Loucy (cell line): ENCODE measurements at regions not wholly inside any gene's neighbourhood (a gene's known extent, or its start where the extent isn't known, plus 50 kb on each side); places are given as distances from the start of the nearest gene placed in this dataset.

Experiments
- EZH2phosphoT487 ChIP-seq: fragments of 200-600 bp; IDR thresholded peaks from 2 replicates; pipeline ENCODE4 v1.6.1; 2018; ENCODE audit warnings: antibody characterized with exemption, mild to moderate bottlenecking, moderate library complexity, borderline replicate concordance
- TF ChIP-seq, protein P1 (sequence below): fragments of 200-600 bp; sonication (generic); conservative IDR thresholded peaks from 2 replicates; pipeline ENCODE4 v1.5.1; 2014; ENCODE audit warnings: mild to moderate bottlenecking, antibody characterized with exemption, low read length

DNA sequence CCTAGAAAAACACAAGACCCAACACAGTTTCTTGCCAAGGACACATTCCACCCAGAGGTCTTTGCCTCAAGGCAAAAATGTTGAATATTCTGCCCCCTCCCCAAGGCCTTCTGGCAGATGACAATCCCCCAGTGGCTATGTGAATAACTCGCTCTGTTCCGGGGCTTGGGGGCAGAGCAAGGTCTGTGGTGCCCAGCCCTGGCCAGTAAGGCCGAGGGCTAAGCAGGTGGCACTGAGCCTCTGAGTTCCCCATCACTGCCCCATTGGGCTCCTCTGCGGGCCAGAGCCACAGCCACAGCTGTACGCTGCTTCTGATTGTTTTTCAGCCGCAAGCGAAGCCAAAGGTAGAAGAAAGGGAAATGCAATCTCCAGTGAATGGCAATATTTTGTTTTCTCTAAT is 567.9 kb downstream of the CCDC171 start:
- TF ChIP-seq, protein P1, sequence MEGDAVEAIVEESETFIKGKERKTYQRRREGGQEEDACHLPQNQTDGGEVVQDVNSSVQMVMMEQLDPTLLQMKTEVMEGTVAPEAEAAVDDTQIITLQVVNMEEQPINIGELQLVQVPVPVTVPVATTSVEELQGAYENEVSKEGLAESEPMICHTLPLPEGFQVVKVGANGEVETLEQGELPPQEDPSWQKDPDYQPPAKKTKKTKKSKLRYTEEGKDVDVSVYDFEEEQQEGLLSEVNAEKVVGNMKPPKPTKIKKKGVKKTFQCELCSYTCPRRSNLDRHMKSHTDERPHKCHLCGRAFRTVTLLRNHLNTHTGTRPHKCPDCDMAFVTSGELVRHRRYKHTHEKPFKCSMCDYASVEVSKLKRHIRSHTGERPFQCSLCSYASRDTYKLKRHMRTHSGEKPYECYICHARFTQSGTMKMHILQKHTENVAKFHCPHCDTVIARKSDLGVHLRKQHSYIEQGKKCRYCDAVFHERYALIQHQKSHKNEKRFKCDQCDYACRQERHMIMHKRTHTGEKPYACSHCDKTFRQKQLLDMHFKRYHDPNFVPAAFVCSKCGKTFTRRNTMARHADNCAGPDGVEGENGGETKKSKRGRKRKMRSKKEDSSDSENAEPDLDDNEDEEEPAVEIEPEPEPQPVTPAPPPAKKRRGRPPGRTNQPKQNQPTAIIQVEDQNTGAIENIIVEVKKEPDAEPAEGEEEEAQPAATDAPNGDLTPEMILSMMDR: no peak
- no peak for TF ChIP-seq EZH2phosphoT487
